Mesenchymal stem cell (in vitro differentiated cells and primary cell): ENCODE measurements at regions not wholly inside any gene's neighbourhood (a gene's known extent, or its start where the extent isn't known, plus 50 kb on each side); places are given as distances from the start of the nearest gene placed in this dataset.

ENCODE experiments used
- DNase-seq: peaks from one replicate; pipeline ENCODE4 v3.0.0-alpha.2; 2013
- H2AFZ ChIP-seq: one replicate; pipeline ENCODE4 v1.6.1; 2013; ENCODE audit warnings: low read depth, mild to moderate bottlenecking, control low read depth, inconsistent platforms, low read length, moderate library complexity
- H2AK5ac ChIP-seq: 2 replicates; pipeline ENCODE4 v1.6.1; 2013; ENCODE audit warnings: low read length, moderate library complexity, mild to moderate bottlenecking, inconsistent platforms; ENCODE audit not compliant: severe bottlenecking
- H2BK120ac ChIP-seq: one replicate; pipeline ENCODE4 v1.6.1; 2013; ENCODE audit warnings: low read depth, mild to moderate bottlenecking, inconsistent platforms, low read length, moderate library complexity
- H2BK12ac ChIP-seq, 2 experiments: one replicate each; pipeline ENCODE4 v1.6.1; 2013; ENCODE audit warnings: inconsistent platforms in 2 of 2, low read length in 2 of 2, mild to moderate bottlenecking in 2 of 2, moderate library complexity in 2 of 2, control low read depth in 1 of 2
- H2BK15ac ChIP-seq: one replicate; pipeline ENCODE4 v1.6.1; 2013; ENCODE audit warnings: mild to moderate bottlenecking, low read depth, inconsistent platforms; ENCODE audit not compliant: poor library complexity, severe bottlenecking
- H2BK5ac ChIP-seq: 2 replicates; pipeline ENCODE4 v1.6.1; 2013; ENCODE audit warnings: low read depth, mild to moderate bottlenecking, low read length, control low read depth, inconsistent platforms; ENCODE audit not compliant: poor library complexity, severe bottlenecking
- H3K14ac ChIP-seq, 2 experiments: one replicate each; pipeline ENCODE4 v1.6.1; 2013; ENCODE audit warnings: inconsistent platforms in 2 of 2, low read length in 2 of 2, control low read depth in 1 of 2, mild to moderate bottlenecking in 1 of 2, moderate library complexity in 1 of 2
- H3K18ac ChIP-seq, 2 experiments: one replicate each; pipeline ENCODE4 v1.6.1; 2013; ENCODE audit warnings: inconsistent platforms in 2 of 2, low read length in 2 of 2, control low read depth in 1 of 2, low read depth in 1 of 2, mild to moderate bottlenecking in 1 of 2
- H3K23ac ChIP-seq, 2 experiments: one replicate each; pipeline ENCODE4 v1.6.1; 2013; ENCODE audit warnings: inconsistent platforms in 2 of 2, low read length in 2 of 2, mild to moderate bottlenecking in 2 of 2, moderate library complexity in 2 of 2, control low read depth in 1 of 2
- H3K27ac ChIP-seq: 2 replicates; pipeline ENCODE4 v1.5.1; 2013; ENCODE audit warnings: mild to moderate bottlenecking, moderate library complexity, low read length, control low read depth, inconsistent platforms; ENCODE audit not compliant: poor library complexity, severe bottlenecking
- H3K27me3 ChIP-seq, 2 experiments: 2 replicates each; pipeline versions ENCODE4 v1.6.1 to v1.7.0; 2013; ENCODE audit warnings: low read length in 2 of 2, mild to moderate bottlenecking in 2 of 2, moderate library complexity in 2 of 2, control low read depth in 1 of 2, inconsistent platforms in 1 of 2; ENCODE audit not compliant: control insufficient read depth in 1 of 2, insufficient read depth in 1 of 2
- H3K36me3 ChIP-seq, 2 experiments: 2 replicates each; pipeline versions ENCODE4 v1.6.1 to v1.7.0; 2013; ENCODE audit warnings: low read length in 2 of 2, control low read depth in 1 of 2, inconsistent platforms in 1 of 2, low read depth in 1 of 2, mild to moderate bottlenecking in 1 of 2; ENCODE audit not compliant: insufficient read depth in 2 of 2, control insufficient read depth in 1 of 2
- H3K4ac ChIP-seq, 2 experiments: one replicate each; pipeline ENCODE4 v1.6.1; 2013; ENCODE audit warnings: inconsistent platforms in 2 of 2, low read length in 2 of 2, mild to moderate bottlenecking in 2 of 2, moderate library complexity in 2 of 2, control low read depth in 1 of 2, low read depth in 1 of 2
- H3K4me1 ChIP-seq: 2 replicates; pipeline ENCODE4 v1.6.1; 2013; ENCODE audit warnings: low read depth, low read length, control low read depth; ENCODE audit not compliant: control insufficient read depth, insufficient read depth
- H3K4me2 ChIP-seq: 2 replicates; pipeline ENCODE4 v1.6.1; 2013; ENCODE audit warnings: low read length, mild to moderate bottlenecking, inconsistent platforms; ENCODE audit not compliant: poor library complexity, severe bottlenecking
- H3K4me3 ChIP-seq, 2 experiments: 2 replicates each; pipeline versions ENCODE4 v1.5.1 to v1.7.0; 2013; ENCODE audit warnings: low read length in 2 of 2, mild to moderate bottlenecking in 2 of 2, control low read depth in 1 of 2, low read depth in 1 of 2; ENCODE audit not compliant: insufficient read depth in 1 of 2
- H3K79me1 ChIP-seq: replicated peaks from 2 replicates; pipeline ENCODE4 v1.6.1; 2013; ENCODE audit warnings: mild to moderate bottlenecking, control low read depth, low read length, inconsistent platforms; ENCODE audit not compliant: poor library complexity, severe bottlenecking
- H3K9ac ChIP-seq: 2 replicates; pipeline ENCODE4 v1.7.0; 2013; ENCODE audit warnings: mild to moderate bottlenecking, low read length, moderate library complexity
- H3K9me3 ChIP-seq: 2 replicates; pipeline ENCODE4 v1.7.0; 2013; ENCODE audit warnings: mild to moderate bottlenecking, low read length; ENCODE audit not compliant: control insufficient read depth
- H4K8ac ChIP-seq: one replicate; pipeline ENCODE4 v1.6.1; 2013; ENCODE audit warnings: inconsistent platforms, mild to moderate bottlenecking, low read length, moderate library complexity
- H4K91ac ChIP-seq: one replicate; pipeline ENCODE4 v1.6.1; 2013; ENCODE audit warnings: mild to moderate bottlenecking, low read length, inconsistent platforms
- WGBS: methylation state at CpG from one replicate; pipeline ENCODE4 v1.1.7; 2013; ENCODE audit warnings: mixed read lengths; 5-methylcytosine and 5-hydroxymethylcytosine counted together

DNA sequence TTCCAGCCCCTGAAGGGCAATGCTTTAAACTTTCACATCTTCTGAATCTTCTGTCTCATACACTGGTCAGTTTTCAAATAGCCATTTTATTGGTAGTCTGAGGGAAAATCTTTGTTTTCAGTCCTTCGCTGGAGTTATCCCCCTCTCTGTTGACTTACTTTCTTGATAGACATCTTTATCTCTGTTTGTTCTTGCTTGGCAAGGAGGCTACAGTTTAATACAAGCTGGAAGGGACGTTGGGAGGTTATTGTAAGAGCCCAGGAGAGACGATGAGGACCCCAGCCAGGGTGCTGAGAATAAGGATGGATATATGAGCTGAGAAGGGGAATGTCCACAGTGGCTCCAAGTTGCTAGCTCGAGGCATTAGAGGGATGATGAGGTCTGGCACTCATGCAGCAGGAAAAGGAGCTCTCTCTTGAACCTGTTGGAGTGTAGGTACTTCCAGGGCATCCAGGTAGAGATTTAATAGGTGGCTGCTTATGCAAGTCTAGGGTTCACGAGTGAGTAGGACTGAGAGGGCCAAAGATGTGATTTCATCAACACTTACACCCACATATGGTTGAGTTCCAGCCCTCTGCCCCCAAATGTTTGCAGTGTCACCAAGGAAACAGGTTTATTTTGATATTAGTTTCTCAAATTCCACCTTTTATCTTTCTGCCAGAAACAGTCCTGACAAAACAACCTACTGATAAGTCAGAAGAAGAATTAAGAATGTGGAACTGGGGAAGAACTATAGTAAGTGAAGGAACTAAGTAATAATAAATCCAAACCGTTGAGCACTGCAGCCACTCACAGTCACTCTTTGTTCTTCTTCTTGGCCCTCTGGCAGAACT is 237.3 kb upstream of the PROX1 start:
- H3K4me2 ChIP-seq: no peak overlapping the region
- H4K8ac ChIP-seq: no peak overlapping the region
- 42% methylated on average over 5 of the region's 6 CpGs for WGBS
- no peak overlapping the region for H3K23ac ChIP-seq
- no peak overlapping the region for H3K9ac ChIP-seq
- H2BK5ac ChIP-seq: no peak overlapping the region
- H3K27me3 ChIP-seq: no peaks in the 10 kb centered on the region
- H3K4me1 ChIP-seq: no peaks in the 10 kb centered on the region
- H2AK5ac ChIP-seq: no peak overlapping the region
- H3K4me3 ChIP-seq: no peak overlapping the region
- H3K36me3 ChIP-seq: no peaks in the 10 kb centered on the region
- no peak overlapping the region for H3K4ac ChIP-seq
- no peak overlapping the region for H2BK12ac ChIP-seq
- H3K27ac ChIP-seq: no peak overlapping the region
- no peak overlapping the region for H2BK120ac ChIP-seq
- H2AFZ ChIP-seq: no peak overlapping the region
- H3K18ac ChIP-seq: no peak overlapping the region
- H2BK15ac ChIP-seq: no peak overlapping the region
- H3K14ac ChIP-seq: no peak overlapping the region
- no peaks in the 10 kb centered on the region for H3K9me3 ChIP-seq
- no peak for DNase-seq
- no peaks in the 10 kb centered on the region for H3K79me1 ChIP-seq
- H4K91ac ChIP-seq: no peak overlapping the region

DNA sequence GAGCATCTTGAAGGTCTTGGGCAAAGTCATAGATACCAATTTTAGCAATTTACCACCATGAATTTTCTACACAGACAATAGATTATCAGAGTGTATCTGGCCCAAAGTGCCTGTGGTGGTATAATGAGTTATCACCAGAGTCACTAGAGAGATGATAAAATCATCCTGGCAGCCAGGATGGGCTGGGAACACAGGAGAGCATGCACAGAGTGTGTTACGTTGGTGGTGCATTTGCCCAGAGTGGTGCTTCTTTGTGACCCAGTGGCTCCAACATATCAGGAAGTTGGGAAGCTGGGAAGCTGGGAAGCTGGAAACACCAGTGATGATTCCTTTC is 236.7 kb upstream of the PROX1 start:
- Histone ChIP-seq H3K23ac (no peak overlapping the region), H2AK5ac (no peak overlapping the region), H3K79me1 (no peaks in the 10 kb centered on the region), H4K8ac (no peak overlapping the region), H3K4me3 (no peak overlapping the region), H2BK120ac (no peak overlapping the region), H3K18ac (no peak overlapping the region), H3K14ac (no peak overlapping the region), H3K4ac (no peak overlapping the region), H3K27me3 (no peaks in the 10 kb centered on the region), H3K4me2 (no peak overlapping the region), H3K27ac (no peak overlapping the region), H3K9me3 (no peaks in the 10 kb centered on the region), H2BK5ac (no peak overlapping the region), H3K36me3 (no peaks in the 10 kb centered on the region), H4K91ac (no peak overlapping the region), H3K9ac (no peak overlapping the region), H2BK12ac (no peak overlapping the region), H2AFZ (no peak overlapping the region), H2BK15ac (no peak overlapping the region), H3K4me1 (no peaks in the 10 kb centered on the region)
- WGBS: 71% methylated on average over 1 of the region's 1 CpG
- DNase-seq: no peak

- Histone ChIP-seq H2BK5ac (no peak overlapping the region), H3K36me3 (no peaks in the 10 kb centered on the region), H3K79me1 (no peaks in the 10 kb centered on the region), H3K4me1 (no peaks in the 10 kb centered on the region), H3K4ac (no peak overlapping the region), H3K18ac (no peak overlapping the region), H4K91ac (no peak overlapping the region), H2AFZ (no peak overlapping the region), H3K9me3 (peaks cover 7% of the 10 kb centered on the region), H2AK5ac (no peak overlapping the region), H3K27ac (no peak overlapping the region), H3K14ac (no peak overlapping the region), H2BK12ac (no peak overlapping the region), H2BK15ac (no peak overlapping the region), H2BK120ac (no peak overlapping the region), H3K27me3 (no peaks in the 10 kb centered on the region), H4K8ac (no peak overlapping the region), H3K4me3 (no peak overlapping the region), H3K4me2 (no peak overlapping the region), H3K9ac (no peak overlapping the region), H3K23ac (no peak overlapping the region)
- WGBS: 63% methylated on average over 5 of the region's 6 CpGs
- no peak for DNase-seq
These were observed 228.2 kb upstream of the PROX1 start for GRCh38 chr1:213759359-213760181.

DNA sequence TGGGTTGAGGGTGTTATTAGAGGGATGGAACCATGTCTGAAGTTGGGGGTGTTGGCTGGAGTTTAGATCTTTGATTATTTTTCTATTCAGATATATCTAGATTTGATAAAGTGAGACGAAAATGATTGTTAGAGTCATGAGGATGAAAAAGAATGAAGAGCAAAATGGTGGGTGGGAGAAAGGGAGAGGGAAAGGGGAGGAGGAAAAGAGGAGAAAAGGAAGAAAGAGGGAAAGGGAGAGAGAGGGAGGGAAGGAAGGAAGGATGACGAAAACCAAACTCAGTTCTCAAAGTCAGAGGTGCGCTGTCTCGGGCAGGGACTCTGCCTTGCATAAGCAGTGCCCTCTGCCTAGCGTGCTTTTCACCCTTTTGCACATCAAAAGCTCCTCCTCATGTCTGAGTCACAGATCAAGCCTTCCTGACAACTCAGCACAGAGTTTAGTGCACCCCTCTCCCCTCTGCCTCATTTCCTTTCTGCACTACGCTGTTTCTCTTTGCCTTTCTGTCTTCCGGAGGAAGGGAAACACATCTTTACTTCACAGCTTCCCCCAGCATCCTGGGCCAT is 225.8 kb upstream of the PROX1 start:
- Histone ChIP-seq H3K9me3 (peaks cover 7% of the 10 kb centered on the region), H3K27me3 (no peaks in the 10 kb centered on the region), H3K36me3 (no peaks in the 10 kb centered on the region), H4K8ac (no peak overlapping the region), H3K79me1 (no peaks in the 10 kb centered on the region), H2BK15ac (no peak overlapping the region), H3K4ac (no peak overlapping the region), H3K27ac (no peak overlapping the region), H3K14ac (no peak overlapping the region), H2BK12ac (no peak overlapping the region), H2BK5ac (no peak overlapping the region), H3K9ac (no peak overlapping the region), H4K91ac (no peak overlapping the region), H3K18ac (no peak overlapping the region), H3K4me1 (no peaks in the 10 kb centered on the region), H2AK5ac (no peak overlapping the region), H3K4me3 (no peak overlapping the region), H3K23ac (no peak overlapping the region), H3K4me2 (no peak overlapping the region), H2BK120ac (no peak overlapping the region), H2AFZ (no peak overlapping the region)
- DNase-seq: no peak
- 45% methylated on average over 5 of the region's 7 CpGs for WGBS
